NK-92 (cell line): ENCODE measurements at regions not wholly inside any gene's neighbourhood (a gene's known extent, or its start where the extent isn't known, plus 50 kb on each side); places are given as distances from the start of the nearest gene placed in this dataset.

Experiments used
- DNase-seq: peaks from one replicate; lab custom pipeline; 2025; ENCODE audit not compliant: unreplicated experiment; lab: John Stamatoyannopoulos, UW

DNA sequence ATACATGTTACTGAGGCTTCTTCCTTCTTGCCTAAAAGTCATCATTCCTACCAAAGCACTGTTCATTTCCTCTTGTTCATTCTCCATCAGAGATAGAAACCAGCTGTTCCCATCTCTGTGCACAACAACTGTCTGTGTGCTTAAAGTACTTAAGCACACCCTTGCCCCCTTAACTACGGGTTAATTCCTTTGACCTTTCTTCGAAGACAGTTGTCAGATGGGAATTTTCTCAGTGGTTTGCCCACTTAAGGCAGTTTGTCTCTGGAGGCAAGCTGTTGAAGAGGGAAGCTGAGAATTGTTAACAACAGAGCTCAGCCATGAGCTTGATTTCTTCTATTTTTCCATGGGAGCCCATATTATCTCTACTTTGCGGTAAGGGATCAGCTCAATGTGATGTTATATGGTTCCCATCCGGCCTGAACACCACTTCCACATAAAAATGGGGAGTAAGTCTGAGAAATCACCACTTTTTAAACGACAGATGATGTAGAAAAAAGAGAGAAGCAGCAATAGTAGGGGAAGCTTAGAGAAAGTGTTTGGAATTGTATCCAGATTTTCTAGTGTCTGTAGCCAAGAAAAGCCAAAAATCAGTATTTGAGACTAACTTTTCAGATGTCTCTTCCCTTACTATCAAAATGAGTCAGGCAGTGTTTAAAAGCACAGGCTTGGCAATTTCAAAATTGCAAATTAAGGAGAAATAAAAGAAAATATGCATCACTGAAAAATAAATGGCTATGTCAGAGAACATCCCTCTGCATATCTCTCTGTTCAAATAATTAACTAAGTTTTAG, 194.4 kb downstream of the SLIT2 start:
- no peak for DNase-seq

DNA sequence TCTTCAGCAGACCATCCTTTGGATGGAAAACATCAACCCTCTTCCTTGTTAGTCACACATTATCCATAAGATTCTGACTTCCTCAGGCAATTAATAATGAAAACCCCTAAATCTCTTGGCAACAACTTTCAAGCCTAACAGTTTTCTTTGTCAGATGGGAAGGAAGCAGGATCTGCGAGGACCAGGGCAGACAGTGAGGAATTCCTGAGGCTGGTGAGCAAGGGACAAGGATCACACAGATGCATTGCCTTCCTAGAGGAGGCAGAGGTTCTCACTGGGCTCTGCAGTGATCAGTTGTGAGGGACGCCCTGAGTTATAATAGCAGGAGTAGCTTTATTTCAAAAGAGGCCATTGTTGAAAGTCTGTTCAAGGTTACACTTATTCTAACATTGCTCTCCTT, 195.4 kb downstream of the SLIT2 start:
- DNase-seq, result no peak

DNA sequence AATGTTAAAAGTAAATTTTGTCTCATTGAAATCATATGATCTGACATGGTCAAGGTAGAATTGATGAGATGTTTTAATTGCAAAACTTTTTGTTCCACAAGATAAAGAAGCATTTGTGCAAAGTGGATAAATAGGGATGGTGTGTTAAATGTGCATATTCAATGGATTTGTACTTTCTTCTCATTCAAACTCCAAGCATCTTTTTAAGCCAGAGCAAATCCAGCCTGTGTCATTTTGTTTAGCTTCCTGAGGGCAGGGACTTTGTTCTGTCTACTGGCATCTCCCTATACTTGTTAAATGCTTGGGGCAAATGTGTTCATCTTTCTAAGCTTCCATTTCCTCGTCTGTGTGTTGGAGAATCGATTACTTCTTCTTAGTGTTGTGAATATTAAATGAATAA, 200.3 kb downstream of the SLIT2 start:
- no peak for DNase-seq

DNA sequence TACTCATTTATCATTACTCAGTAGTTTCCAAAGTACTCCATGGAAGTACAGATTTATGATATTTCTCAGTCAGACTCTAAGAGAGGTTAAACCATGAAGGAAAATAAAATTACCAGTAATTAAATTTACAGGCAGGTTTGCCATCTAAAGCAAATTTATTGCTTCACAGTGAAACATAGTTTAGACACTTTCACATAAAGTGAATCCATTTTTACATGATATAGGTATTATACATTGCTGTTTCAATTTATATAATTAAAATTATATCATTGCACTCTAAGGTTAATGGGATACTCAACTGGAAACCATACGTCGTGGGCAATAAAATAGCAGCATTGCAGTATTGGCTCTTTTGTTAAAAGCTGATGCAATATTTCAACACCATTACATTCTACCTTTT, 202.8 kb downstream of the SLIT2 start:
- DNase-seq, result no peak

DNA sequence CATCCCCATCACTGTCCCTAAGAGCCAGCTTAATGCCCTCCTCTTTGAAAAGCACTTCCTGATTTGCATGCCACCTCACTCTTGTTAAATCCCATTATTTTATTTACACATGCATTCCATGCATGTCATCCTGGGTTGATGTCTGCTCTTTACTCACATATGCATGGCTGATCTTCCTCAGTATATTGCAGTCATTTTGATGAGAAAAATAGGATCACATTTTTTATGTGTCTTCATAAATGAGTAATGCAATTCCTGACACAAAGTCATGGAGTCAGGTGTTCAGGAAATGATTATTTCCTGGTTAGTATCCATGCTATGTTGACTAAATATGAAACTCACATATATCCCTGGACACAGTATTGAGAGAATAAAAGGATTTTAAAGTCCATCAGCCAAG, 204.7 kb downstream of the SLIT2 start:
- no peak for DNase-seq

DNA sequence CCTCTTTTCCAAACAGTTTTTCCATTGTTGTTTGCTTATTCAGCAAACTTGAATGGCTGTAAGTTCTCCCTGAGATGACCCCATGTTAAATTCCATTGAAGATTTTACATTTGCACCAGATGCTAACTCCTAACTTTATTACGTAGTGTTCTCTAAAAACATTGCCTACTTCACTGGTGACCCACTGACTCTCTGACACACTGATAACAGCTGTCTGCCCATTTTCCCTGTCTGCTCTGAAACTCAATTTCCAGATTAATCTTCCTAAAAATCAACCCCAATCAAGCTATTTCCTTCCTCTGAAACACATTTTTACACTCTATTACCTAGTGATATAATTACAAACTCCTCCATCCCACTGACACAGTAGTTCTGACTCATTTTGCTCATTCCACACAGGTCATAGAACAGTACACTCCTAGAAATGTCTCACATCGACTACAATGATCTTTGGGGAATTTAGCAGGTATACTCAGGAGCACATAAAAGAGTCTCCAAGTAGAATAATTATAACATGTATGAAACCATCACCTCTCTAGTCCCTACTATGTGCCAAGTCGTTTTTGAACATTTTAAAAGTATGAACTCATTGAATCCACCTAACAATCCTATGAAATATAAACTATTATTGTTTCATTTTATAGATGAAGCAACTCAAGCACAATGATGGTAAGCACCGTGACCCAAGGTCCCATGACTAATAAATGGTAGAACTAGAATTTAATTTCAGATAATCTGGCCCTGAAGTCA, 210.9 kb downstream of the SLIT2 start:
- no peak for DNase-seq

DNA sequence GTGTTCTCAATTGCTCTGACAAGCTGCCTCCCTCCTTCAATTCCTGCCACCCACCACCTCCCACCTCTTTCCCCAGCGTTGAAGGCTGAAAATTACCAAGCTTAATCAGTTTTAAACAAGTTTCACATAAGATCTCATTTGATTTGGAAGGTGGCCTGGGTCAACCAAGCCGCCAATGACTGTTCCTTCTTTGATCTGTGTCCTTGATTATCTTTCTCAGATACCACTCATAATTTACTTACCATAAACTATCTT, 211.4 kb downstream of the SLIT2 start:
- DNase-seq, result no peak

DNA sequence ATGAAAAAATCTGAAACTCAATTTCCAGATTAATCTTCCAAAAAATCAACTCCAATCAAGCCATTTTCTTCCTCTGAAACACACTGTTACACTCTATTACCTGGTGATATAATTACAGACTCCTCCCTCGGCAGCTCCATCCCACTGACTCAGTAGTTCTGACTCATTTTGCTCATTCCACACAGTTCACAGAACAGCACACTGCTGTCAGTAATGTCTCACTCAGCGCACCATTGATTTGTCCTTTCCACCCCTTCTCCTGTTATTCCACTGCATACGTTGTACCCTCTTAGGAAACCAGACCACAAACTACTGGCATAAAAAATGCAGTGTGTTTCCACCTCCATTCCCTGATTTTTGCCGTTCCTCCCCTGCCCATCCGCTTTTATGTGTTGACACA, 212.7 kb downstream of the SLIT2 start:
- DNase-seq, result no peak

DNA sequence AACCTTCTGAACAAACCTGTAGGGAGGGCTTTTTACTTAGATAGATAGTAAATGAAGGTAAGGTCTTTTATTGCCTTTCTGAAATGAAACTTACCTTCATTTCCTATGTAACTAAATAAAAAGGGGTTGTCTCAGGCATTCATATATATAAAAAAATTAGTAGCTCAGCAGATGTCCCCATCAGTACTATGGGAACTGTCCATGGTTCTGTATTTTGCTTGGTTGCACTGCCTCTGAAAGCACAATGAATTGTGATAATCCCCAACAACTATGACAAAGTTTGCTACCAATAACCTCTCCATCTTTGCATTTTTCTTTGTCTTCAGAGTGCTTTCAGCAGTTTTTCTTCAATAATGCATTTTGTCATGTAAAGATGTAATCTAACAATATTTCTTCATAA, 222.4 kb downstream of the SLIT2 start:
- DNase-seq, result no peak

DNA sequence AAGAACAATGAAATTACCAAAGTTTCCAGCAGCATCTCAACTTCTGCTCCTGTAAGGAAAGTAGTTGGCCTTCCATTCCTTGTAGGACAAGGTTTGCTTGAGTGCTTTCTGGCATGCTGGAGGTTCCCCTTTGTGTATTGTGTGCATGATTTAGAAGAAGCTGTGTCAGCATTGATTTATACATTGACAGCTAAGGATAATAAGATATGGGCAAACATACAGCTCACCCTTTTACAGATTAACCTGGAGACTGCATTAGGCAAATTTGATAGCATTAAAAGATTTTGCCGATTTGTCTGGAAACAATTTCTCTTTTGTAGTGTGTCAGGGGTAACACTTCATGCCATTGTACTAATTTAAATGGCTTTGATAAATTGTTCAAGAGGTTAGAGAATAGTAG, 221.8 kb upstream of the PACRGL start:
- DNase-seq, result no peak

DNA sequence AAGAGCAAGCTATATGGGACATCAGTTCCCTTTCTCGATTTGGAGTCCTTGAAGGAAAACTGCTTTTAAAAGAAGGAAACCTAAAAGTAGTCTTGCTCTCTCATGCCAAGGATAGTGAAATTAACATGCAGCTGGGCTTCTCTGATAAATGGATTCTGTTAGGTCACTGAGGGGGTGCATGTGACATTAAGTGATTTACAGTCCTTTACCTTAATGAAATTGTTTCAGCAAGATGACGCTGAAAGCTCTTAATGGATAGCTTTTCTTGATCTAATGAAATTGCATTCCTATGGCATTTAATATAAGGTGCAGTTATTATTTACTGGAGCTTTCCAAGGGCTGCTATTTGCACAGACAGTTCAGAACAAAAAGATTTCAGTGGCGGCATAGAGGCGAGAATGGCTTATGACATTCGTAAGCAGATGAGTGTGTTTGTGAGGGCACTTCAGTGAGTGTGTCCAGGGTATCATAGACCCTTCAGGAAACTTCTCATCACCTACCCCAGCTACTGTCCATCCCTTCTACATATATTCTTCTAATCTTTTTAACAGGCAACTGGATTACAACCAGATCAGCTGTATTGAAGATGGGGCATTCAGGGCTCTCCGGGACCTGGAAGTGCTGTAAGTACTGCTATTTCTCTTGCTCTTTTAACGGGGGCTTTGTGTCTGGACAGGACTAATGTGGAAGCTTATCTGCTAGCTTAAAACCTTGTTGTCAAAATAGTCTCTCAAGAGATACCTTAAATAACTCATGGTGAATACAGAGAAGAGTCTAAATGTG, 219.9 kb upstream of the PACRGL start:
- DNase-seq, result no peak

DNA sequence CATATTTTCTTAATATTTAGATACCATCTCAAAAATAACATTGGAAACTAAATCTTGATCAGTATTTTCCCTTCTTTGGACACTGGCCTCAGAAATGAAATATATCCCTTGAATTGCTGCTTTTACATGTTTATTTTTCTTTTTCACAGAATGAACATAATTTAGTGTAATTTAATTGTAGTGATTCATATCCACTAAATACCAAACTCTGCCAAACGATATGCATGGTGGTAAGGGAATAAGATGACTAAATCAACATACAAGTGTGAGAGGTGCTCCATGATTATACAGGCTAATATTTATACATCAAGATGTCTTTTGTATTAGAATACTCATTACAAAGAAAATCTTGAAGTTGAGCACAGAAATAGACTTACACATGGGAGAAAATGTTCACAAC, 216.8 kb upstream of the PACRGL start:
- DNase-seq, result no peak

DNA sequence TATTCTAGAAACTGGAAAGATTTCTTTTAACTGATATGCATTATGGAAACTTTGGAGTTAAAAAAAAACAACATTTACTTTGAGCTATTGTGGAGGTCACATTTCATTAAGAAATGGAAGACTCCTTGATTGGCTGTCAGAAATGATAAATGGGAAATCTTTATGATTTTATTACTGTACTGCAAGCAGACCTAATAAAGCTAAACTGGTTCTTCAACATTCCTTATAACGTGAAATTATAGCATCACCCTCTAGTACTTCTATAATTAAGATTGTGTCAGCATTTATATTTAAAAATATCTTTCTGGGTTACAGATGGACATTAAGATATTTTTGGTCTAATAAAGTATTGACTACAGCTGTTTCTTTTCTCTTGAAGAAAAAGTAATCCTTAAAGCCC, 213.8 kb upstream of the PACRGL start:
- no peak for DNase-seq

DNA sequence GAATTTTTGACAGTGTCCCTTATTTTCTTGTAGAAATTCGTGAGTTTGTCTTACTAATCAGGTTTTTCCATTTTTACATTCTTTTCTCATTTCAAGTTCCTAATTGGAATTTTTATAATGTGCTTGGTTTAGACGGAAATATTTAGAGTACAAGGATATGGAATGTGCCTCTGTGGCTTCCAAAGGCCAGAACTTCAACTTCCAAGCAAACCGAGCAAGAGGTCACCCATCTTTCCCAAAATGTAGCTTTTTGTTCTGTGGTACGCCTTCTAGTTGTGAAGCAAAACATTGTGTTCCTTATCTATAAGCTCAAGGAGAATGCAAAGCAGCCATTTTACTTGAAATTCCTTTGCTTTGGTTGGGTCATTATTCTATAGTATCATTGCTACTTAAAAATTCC, 212.8 kb upstream of the PACRGL start:
- DNase-seq, result no peak

DNA sequence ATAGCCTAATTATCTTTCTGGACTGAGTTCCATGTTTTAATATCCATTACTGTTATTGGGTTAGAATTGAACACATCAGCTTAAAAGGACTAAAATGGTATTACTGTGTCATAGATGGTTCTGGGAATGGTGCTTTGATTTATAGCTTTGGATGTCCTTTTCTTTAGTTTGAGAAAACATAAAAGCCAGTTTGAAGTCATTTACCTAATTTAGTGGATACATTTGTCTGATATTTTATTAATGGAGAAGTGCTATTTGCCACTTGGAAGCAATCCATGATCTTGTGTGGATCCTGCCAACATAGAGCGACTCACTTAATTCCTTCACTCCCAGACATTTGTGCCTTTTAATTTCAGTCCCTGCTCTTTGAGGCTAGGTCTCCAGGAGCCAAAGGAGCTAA, 212.4 kb upstream of the PACRGL start:
- DNase-seq, result no peak

DNA sequence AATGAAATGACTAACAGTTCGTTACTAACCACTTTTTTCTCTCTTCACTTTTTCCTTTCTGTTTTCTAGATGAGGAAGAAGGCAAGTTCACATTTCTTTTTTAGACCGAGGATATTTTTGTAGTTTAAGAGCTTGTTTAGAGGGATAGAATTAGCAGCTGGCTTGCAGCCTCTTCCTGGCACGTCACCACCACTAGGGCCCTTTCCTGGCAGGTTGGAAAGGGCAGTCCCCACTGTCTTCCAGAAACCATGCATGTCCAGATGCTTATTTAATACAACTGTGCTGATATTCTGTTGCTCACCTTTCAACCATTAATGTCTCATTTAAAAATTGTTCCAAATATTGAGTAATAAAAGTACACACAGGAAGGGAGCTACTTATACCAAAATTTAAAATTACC, 209.5 kb upstream of the PACRGL start:
- no peak for DNase-seq

DNA sequence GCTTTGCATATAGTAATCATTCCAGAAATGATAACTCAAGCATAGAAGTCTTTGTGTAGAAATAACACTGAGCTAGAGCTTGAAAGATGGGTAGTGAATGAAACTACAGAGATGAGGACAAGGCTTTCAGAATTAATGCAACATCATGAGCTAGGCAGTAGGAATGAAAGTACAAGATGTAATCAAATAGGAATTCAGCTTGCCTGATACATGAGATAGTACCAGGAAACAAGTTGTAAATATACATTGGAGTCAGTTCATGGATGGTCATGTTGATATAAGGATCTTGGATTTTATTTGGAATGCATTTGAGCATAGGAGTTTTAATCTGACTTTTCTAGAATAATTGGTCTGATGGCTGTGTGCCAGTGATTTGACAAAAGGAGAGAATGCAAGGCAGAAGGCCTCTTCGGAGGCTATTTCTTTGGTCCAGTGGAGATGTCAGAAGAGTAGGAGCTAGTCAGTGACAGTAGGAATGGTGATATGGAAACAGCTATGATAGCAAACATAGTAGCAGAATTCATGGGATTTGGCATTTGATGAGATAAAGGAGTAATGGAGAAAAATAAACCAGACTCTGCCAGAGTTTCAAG, 206.4 kb upstream of the PACRGL start:
- DNase-seq, result no peak

DNA sequence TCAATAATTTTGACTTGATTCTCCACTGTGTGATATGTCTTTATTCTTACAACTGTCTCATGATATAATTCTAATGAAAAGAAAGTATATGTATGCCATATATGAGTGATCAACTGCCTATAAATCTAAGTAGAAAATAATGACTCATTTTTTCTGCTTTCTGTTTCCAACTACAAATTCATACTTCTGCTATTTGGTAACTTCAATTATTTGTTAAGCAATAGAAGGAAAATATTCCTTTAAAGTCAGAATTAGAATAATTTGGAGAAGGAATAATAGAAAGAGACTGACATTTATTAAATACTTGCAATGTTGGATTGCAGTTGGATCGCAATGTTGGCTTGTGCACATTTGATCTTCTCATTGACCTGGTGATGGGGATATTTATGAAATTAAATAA, 204.2 kb upstream of the PACRGL start:
- DNase-seq, result no peak

DNA sequence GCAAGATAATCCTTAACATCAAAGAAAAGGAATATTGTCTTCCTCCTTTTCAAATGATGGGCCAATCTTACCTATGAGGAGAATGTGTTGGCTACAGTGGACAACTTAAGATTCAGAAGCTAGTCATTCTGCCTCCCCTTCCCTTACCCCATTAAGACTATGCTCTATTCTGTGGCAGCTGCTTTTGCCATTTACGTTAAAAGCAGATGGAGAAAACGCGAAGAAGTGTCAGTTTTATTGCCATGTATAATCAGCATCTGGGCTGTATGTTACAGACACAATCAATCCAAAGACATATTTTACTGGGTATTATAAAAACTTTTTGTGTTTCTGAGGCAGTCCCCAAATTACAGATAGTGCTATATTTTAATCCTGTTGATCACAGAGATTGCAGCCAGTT, 196.1 kb upstream of the PACRGL start:
- DNase-seq, result no peak

DNA sequence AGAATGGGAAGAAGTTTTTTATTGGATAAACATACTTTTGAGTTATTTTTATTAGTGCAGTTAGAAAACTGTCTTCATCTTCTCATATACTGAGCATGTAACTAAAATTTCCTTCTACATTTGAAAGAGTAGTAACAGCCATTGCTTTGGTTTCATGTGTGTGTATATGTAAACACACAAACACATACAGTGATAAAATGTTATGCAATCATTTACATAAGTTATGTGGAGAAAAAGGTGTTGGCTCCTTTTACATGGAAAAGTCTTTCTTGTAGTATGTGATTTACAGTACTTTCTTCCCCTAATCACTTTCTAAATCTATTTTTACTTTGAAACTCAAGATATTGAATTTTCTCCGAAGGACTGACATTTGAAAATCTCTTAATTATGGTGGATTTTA, 194.3 kb upstream of the PACRGL start:
- no peak for DNase-seq

DNA sequence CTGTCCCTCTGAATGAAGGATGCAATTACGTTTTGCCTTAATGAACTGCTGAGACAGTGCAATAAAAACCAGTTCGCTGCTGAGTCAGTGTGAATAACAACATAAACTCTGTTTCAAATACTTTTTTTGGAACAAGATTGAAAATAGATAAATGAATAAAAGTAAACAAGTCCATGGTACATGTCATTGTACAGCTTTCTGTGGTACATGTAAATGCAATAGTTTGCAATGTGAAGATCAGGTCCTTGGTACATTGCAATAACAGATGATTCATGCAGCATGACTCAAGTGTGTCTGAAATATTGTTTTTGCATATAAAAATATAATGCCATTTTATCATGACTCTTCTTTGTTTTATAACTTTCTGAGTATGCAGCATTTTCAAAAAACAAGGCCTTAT, 193.4 kb upstream of the PACRGL start:
- DNase-seq, result no peak

DNA sequence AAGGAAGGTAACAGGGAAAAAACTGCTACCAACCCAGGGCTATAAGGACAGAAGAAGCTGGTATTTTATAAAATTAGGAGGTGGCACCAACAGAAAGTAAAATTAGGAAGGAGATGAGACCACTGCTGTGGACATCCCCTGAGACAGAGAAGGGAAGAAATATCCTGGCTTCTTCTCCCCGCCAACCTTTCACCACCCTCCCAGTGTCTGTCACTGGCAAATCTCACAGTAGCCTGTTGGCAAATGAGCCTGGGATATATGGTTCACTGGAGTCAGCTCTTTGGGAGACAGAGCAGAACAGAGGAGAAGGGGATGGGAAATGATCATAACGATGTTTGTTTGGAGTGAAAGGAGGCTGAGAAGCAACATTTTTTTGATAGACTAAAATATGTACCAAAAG, 190.9 kb upstream of the PACRGL start:
- DNase-seq, result no peak
